ENCODE measurements at regions not wholly inside any gene's neighbourhood (a gene's known extent, or its start where the extent isn't known, plus 50 kb on each side); places are given as distances from the start of the nearest gene placed in this dataset.

DNA sequence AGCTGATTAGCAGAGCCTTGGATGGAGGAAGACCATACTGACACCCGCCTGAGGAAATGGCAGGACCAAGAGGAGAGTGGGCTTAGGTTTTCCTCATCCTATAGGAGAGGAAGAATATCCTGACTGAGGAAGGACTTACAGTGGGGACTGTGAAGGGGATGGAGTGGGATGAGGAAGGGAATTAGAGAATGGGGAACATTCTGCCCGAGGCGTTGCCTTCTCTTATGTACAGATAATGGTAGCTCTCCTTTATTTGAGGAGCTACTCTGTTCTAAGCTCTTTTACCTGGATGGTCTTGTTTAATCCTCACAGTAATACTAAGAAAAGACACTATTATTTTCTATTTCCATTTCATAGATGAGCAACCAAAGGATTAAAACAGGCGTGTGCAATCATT, 56.0 kb downstream of the OLFML3 start:
- TF ChIP-seq, protein P1, sequence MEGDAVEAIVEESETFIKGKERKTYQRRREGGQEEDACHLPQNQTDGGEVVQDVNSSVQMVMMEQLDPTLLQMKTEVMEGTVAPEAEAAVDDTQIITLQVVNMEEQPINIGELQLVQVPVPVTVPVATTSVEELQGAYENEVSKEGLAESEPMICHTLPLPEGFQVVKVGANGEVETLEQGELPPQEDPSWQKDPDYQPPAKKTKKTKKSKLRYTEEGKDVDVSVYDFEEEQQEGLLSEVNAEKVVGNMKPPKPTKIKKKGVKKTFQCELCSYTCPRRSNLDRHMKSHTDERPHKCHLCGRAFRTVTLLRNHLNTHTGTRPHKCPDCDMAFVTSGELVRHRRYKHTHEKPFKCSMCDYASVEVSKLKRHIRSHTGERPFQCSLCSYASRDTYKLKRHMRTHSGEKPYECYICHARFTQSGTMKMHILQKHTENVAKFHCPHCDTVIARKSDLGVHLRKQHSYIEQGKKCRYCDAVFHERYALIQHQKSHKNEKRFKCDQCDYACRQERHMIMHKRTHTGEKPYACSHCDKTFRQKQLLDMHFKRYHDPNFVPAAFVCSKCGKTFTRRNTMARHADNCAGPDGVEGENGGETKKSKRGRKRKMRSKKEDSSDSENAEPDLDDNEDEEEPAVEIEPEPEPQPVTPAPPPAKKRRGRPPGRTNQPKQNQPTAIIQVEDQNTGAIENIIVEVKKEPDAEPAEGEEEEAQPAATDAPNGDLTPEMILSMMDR (IDR thresholded peaks at IDR 0.05; ENCODE audit: insufficient read depth, low read length): no peak
- no peak for TF ChIP-seq GABPA (IDR thresholded peaks at IDR 0.05; ENCODE audit: low read depth)
- TF ChIP-seq, protein P2, sequence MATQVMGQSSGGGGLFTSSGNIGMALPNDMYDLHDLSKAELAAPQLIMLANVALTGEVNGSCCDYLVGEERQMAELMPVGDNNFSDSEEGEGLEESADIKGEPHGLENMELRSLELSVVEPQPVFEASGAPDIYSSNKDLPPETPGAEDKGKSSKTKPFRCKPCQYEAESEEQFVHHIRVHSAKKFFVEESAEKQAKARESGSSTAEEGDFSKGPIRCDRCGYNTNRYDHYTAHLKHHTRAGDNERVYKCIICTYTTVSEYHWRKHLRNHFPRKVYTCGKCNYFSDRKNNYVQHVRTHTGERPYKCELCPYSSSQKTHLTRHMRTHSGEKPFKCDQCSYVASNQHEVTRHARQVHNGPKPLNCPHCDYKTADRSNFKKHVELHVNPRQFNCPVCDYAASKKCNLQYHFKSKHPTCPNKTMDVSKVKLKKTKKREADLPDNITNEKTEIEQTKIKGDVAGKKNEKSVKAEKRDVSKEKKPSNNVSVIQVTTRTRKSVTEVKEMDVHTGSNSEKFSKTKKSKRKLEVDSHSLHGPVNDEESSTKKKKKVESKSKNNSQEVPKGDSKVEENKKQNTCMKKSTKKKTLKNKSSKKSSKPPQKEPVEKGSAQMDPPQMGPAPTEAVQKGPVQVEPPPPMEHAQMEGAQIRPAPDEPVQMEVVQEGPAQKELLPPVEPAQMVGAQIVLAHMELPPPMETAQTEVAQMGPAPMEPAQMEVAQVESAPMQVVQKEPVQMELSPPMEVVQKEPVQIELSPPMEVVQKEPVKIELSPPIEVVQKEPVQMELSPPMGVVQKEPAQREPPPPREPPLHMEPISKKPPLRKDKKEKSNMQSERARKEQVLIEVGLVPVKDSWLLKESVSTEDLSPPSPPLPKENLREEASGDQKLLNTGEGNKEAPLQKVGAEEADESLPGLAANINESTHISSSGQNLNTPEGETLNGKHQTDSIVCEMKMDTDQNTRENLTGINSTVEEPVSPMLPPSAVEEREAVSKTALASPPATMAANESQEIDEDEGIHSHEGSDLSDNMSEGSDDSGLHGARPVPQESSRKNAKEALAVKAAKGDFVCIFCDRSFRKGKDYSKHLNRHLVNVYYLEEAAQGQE (IDR thresholded peaks at IDR 0.05; ENCODE audit: insufficient replicate concordance, low read depth): no peak

Data from HL-60 (cell line).